HepG2 (cell line): ENCODE measurements at regions not wholly inside any gene's neighbourhood (a gene's known extent, or its start where the extent isn't known, plus 50 kb on each side); places are given as distances from the start of the nearest gene placed in this dataset.

Experiments used
- ATF7 ChIP-seq, 2 experiments: fragments of 450-650 bp in 1 of 2; sonication (generic) in 1 of 2; formaldehyde crosslinking in 1 of 2; IDR thresholded peaks; 2 replicates each; pipeline versions ENCODE4 v1.4.0 to v1.6.1; 2016 to 2020; ENCODE audit warnings: antibody characterized with exemption in 1 of 2, mild to moderate bottlenecking in 1 of 2, missing genetic modification reagents in 1 of 2
- CEBPB ChIP-seq: IDR thresholded peaks from 2 replicates; pipeline ENCODE4 v1.6.1; 2011; ENCODE audit warnings: low read depth, low read length, improper control_type of control experiment, borderline replicate concordance
- ELF3 ChIP-seq: IDR thresholded peaks from 2 replicates; pipeline ENCODE4 v1.6.1; 2016; ENCODE audit warnings: missing genetic modification reagents, missing compliant biosample characterization
- ERF ChIP-seq: IDR thresholded peaks from 2 replicates; pipeline ENCODE4 v1.6.1; 2018; ENCODE audit warnings: missing biosample characterization, missing genetic modification reagents
- FLYWCH1 ChIP-seq: sonication (generic); formaldehyde crosslinking; IDR thresholded peaks from 2 replicates; pipeline ENCODE4 v1.8.1; 2023; ENCODE audit warnings: mild to moderate bottlenecking, missing genetic modification reagents
- HNRNPK ChIP-seq: fragments of 200-400 bp; formaldehyde crosslinking; IDR thresholded peaks from 2 replicates; pipeline ENCODE4 v1.6.1; 2018; ENCODE audit warnings: low read length, low read depth, moderate library complexity, mild to moderate bottlenecking; ENCODE audit not compliant: poor library complexity, severe bottlenecking
- JUND ChIP-seq: sonication (generic); formaldehyde crosslinking; IDR thresholded peaks from 2 replicates; pipeline ENCODE4 v1.8.0; 2022; ENCODE audit warnings: mild to moderate bottlenecking, missing genetic modification reagents
- KAT8 ChIP-seq: IDR thresholded peaks from 2 replicates; pipeline ENCODE4 v1.6.1; 2016; ENCODE audit warnings: missing genetic modification reagents, missing compliant biosample characterization
- KDM6A ChIP-seq: IDR thresholded peaks from 2 replicates; pipeline ENCODE4 v1.6.1; 2016; ENCODE audit warnings: low read depth
- NBN ChIP-seq: fragments of 450-650 bp; conservative IDR thresholded peaks from 2 replicates; pipeline ENCODE4 v1.6.1; 2017
- NCOR1 ChIP-seq: fragments of 200-600 bp; sonication (generic); IDR thresholded peaks from 2 replicates; pipeline ENCODE4 v1.7.0; 2017; ENCODE audit warnings: antibody characterized with exemption, low read length, borderline replicate concordance
- NPAS2 ChIP-seq: sonication (generic); formaldehyde crosslinking; IDR thresholded peaks from 2 replicates; pipeline ENCODE4 v1.8.0; 2022; ENCODE audit warnings: mild to moderate bottlenecking, missing genetic modification reagents, borderline replicate concordance
- POLR2G ChIP-seq: fragments of 200-400 bp; formaldehyde crosslinking; IDR thresholded peaks from 2 replicates; pipeline ENCODE4 v1.6.1; 2018; ENCODE audit warnings: mild to moderate bottlenecking, low read depth, low read length, moderate library complexity
- REL ChIP-seq: sonication (generic); formaldehyde crosslinking; conservative IDR thresholded peaks from 2 replicates; pipeline ENCODE4 v1.8.0; 2022; ENCODE audit warnings: mild to moderate bottlenecking, missing genetic modification reagents, moderate library complexity
- RORA ChIP-seq: sonication (generic); formaldehyde crosslinking; IDR thresholded peaks from 2 replicates; pipeline ENCODE4 v1.5.0; 2020; ENCODE audit warnings: mild to moderate bottlenecking, missing genetic modification reagents, moderate library complexity
- SRF ChIP-seq: IDR thresholded peaks from 2 replicates; pipeline ENCODE4 v1.6.1; 2011; ENCODE audit warnings: mild to moderate bottlenecking, low read depth, low read length, moderate library complexity
- TGIF2 ChIP-seq: IDR thresholded peaks from 2 replicates; pipeline ENCODE4 v1.6.1; 2016; ENCODE audit warnings: control low read depth, missing compliant biosample characterization
- ZMYM3 ChIP-seq: sonication (generic); formaldehyde crosslinking; IDR thresholded peaks from 2 replicates; pipeline ENCODE4 v1.5.1; 2020; ENCODE audit warnings: mild to moderate bottlenecking, missing genetic modification reagents
- ZMYM4 ChIP-seq: sonication (generic); formaldehyde crosslinking; IDR thresholded peaks from 2 replicates; pipeline ENCODE4 v1.8.1; 2023; ENCODE audit warnings: mild to moderate bottlenecking, missing genetic modification reagents
- ZNF383 ChIP-seq: sonication (generic); formaldehyde crosslinking; IDR thresholded peaks from 2 replicates; pipeline ENCODE4 v1.4.0; 2020; ENCODE audit warnings: missing genetic modification reagents, mild to moderate bottlenecking, borderline replicate concordance
- ZNF564 ChIP-seq: sonication (generic); formaldehyde crosslinking; IDR thresholded peaks from 2 replicates; pipeline ENCODE4 v1.8.1; 2023; ENCODE audit warnings: mild to moderate bottlenecking, missing genetic modification reagents
- ZNF570 ChIP-seq: sonication (generic); formaldehyde crosslinking; IDR thresholded peaks from 2 replicates; pipeline ENCODE4 v1.4.0; 2020; ENCODE audit warnings: mild to moderate bottlenecking, missing genetic modification reagents, borderline replicate concordance
- ZNF589 ChIP-seq: sonication (generic); formaldehyde crosslinking; conservative IDR thresholded peaks from 2 replicates; pipeline ENCODE4 v1.8.0; 2022; ENCODE audit warnings: mild to moderate bottlenecking, moderate library complexity, missing genetic modification reagents
- ZNF768 ChIP-seq: sonication (generic); formaldehyde crosslinking; IDR thresholded peaks from 2 replicates; pipeline ENCODE4 v1.4.0; 2020; ENCODE audit warnings: missing genetic modification reagents
- TF ChIP-seq, protein P1 (sequence below): sonication (generic); formaldehyde crosslinking; IDR thresholded peaks from 2 replicates; pipeline ENCODE4 v1.8.0; 2022; ENCODE audit warnings: mild to moderate bottlenecking, missing genetic modification reagents
- TF ChIP-seq, protein P2 (sequence below): IDR thresholded peaks from 2 replicates; pipeline ENCODE4 v1.6.1; 2016
- TF ChIP-seq, protein P3 (sequence below): sonication (generic); formaldehyde crosslinking; IDR thresholded peaks from 2 replicates; pipeline ENCODE4 v1.8.0; 2022; ENCODE audit warnings: missing genetic modification reagents, mild to moderate bottlenecking, borderline replicate concordance
- TF ChIP-seq, protein P4 (sequence below): sonication (generic); formaldehyde crosslinking; IDR thresholded peaks from 2 replicates; pipeline ENCODE4 v1.5.0; 2020; ENCODE audit warnings: missing genetic modification reagents

DNA sequence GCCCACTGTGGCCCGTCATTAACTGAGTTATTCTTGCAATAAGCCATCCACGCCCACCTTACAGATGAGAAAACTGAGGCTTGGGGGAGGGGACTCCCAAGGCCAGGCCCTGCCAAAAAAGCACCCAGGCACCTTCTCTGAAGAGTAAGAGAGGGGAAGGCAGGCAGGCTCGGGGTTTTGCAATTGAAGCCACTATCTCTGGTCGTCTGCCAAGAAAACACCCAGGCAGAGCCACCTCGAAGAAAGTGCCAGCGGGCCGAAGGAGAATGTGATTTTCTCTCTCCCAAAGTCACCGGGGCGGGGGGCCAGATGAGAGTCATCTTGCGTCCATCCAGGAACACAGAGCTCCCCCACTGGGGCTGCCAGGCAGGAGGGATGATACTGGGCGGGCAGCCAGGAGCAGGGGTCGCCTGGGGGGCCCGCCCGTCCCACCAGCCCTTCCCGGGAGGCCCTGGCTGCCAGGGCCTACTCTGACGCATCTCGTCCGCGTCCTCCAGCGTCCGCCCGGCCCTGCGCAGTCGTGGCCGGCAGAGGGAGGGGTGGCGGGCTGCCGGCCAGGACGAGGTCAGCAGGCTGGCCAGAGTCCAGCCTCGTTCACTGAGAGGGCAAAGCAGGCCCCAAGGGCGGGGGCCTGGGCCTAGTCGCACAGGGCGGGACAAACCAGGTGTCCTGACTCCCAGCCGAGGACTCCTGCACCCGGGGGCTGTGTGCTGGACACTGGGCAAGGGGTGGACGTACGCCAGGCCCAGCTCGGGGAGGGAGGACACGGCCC, 74.3 kb downstream of the RFLNA start (continued):
- TF ChIP-seq TGIF2 (CRISPR knock-in tag) = no peak
- TF ChIP-seq ZNF589 (CRISPR knock-in tag) = 0 out of 2 replicates have a peak, but pooled peaks have one; percentile 23
- TF ChIP-seq RORA (CRISPR knock-in tag) = no peak
- TF ChIP-seq, protein P1, sequence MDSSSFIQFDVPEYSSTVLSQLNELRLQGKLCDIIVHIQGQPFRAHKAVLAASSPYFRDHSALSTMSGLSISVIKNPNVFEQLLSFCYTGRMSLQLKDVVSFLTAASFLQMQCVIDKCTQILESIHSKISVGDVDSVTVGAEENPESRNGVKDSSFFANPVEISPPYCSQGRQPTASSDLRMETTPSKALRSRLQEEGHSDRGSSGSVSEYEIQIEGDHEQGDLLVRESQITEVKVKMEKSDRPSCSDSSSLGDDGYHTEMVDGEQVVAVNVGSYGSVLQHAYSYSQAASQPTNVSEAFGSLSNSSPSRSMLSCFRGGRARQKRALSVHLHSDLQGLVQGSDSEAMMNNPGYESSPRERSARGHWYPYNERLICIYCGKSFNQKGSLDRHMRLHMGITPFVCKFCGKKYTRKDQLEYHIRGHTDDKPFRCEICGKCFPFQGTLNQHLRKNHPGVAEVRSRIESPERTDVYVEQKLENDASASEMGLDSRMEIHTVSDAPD = 0 out of 2 replicates have a peak, but pooled peaks have one; percentile 51
- TF ChIP-seq, protein P2, sequence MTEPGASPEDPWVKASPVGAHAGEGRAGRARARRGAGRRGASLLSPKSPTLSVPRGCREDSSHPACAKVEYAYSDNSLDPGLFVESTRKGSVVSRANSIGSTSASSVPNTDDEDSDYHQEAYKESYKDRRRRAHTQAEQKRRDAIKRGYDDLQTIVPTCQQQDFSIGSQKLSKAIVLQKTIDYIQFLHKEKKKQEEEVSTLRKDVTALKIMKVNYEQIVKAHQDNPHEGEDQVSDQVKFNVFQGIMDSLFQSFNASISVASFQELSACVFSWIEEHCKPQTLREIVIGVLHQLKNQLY (CRISPR knock-in tag) = 0 out of 2 replicates have a peak, but pooled peaks have one; percentile 20
- TF ChIP-seq ZNF768 (CRISPR knock-in tag) = peak; percentile 55; the same call in 1 of the 2 replicates
- no peak for TF ChIP-seq NPAS2 (CRISPR knock-in tag)
- no peak for TF ChIP-seq CEBPB
- TF ChIP-seq HNRNPK = no peak
- TF ChIP-seq KAT8 (CRISPR knock-in tag) = peak; percentile 53; the same call in 1 of the 2 replicates
- peak; percentile 67 for TF ChIP-seq ZMYM4 (CRISPR knock-in tag)
- peak; percentile 57; the same call in 1 of the 2 replicates for TF ChIP-seq KDM6A (CRISPR knock-in tag)
- no peak for TF ChIP-seq REL (CRISPR knock-in tag)
- TF ChIP-seq, protein P3, sequence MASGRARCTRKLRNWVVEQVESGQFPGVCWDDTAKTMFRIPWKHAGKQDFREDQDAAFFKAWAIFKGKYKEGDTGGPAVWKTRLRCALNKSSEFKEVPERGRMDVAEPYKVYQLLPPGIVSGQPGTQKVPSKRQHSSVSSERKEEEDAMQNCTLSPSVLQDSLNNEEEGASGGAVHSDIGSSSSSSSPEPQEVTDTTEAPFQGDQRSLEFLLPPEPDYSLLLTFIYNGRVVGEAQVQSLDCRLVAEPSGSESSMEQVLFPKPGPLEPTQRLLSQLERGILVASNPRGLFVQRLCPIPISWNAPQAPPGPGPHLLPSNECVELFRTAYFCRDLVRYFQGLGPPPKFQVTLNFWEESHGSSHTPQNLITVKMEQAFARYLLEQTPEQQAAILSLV = no peak; the same call in 1 of the 2 replicates
- TF ChIP-seq POLR2G = 0 out of 2 replicates have a peak, but pooled peaks have one; percentile 33
- TF ChIP-seq JUND (CRISPR knock-in tag) = 0 out of 2 replicates have a peak, but pooled peaks have one; percentile 22
- no peak for TF ChIP-seq ZNF564 (CRISPR knock-in tag)
- TF ChIP-seq ZMYM3 (CRISPR knock-in tag) = peak; percentile 82
- peak; percentile 64; the same call in 1 of the 2 replicates for TF ChIP-seq ERF
- TF ChIP-seq, protein P4, sequence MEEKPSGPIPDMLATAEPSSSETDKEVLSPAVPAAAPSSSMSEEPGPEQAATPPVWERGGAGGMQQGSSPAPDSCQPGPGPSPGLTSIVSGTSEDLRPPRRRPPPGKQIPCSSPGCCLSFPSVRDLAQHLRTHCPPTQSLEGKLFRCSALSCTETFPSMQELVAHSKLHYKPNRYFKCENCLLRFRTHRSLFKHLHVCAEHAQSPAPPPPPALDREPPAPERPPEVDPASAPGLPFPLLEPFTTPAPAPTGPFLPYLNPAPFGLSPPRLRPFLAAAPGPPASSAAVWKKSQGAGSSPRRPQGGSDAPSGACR = peak; percentile 49; the same call in 1 of the 2 replicates
- no peak for TF ChIP-seq ZNF383 (CRISPR knock-in tag)
- no peak for TF ChIP-seq ZNF570 (CRISPR knock-in tag)
- no peak for TF ChIP-seq ATF7 (IDR thresholded peaks at IDR 0.05)
- peak; percentile 58; the same call in 1 of the 2 replicates for TF ChIP-seq ATF7 (CRISPR knock-in tag; IDR thresholded peaks at IDR 0.05)
- TF ChIP-seq FLYWCH1 (CRISPR knock-in tag) = no peak
- TF ChIP-seq SRF = no peak
- no peak for TF ChIP-seq ELF3 (CRISPR knock-in tag)
- TF ChIP-seq NCOR1 = peak; percentile 83
- no peak for TF ChIP-seq NBN
